HCT116 (cell line): ENCODE measurements at regions not wholly inside any gene's neighbourhood (a gene's known extent, or its start where the extent isn't known, plus 50 kb on each side); places are given as distances from the start of the nearest gene placed in this dataset.

Experiments
- CTCF ChIP-seq, 3 experiments: fragments of 200-600 bp in 1 of 3; sonication (generic) in 1 of 3; IDR thresholded peaks in 2 of 3; conservative IDR thresholded peaks in 1 of 3; 2 replicates each; pipeline ENCODE4 v1.5.1; 2012 to 2017; ENCODE audit warnings: low read depth in 2 of 3, low read length in 2 of 3, antibody characterized with exemption in 1 of 3, borderline replicate concordance in 1 of 3, control low read depth in 1 of 3, mild to moderate bottlenecking in 1 of 3, mixed read lengths in 1 of 3, mixed run types in 1 of 3, moderate library complexity in 1 of 3; ENCODE audit not compliant: insufficient read depth in 1 of 3
- EZH2 ChIP-seq: fragments of 200-600 bp; sonication (generic); IDR thresholded peaks from 2 replicates; pipeline ENCODE4 v1.6.1; 2017; ENCODE audit warnings: antibody characterized with exemption, mixed run types
- EZH2phosphoT487 ChIP-seq: fragments of 200-600 bp; IDR thresholded peaks from 2 replicates; pipeline ENCODE4 v1.6.1; 2018; ENCODE audit warnings: antibody characterized with exemption, borderline replicate concordance
- JUND ChIP-seq: IDR thresholded peaks from 2 replicates; pipeline ENCODE4 v1.6.1; 2012
- MAX ChIP-seq: IDR thresholded peaks from 2 replicates; pipeline ENCODE4 v1.6.1; 2012
- POLR2A ChIP-seq: IDR thresholded peaks from 2 replicates; pipeline ENCODE4 v1.7.0; 2011; ENCODE audit warnings: borderline replicate concordance; ENCODE audit not compliant: insufficient read depth, insufficient read length; ENCODE audit errors: extremely low read depth
- POLR2AphosphoS5 ChIP-seq: IDR thresholded peaks from 2 replicates; pipeline ENCODE4 v1.6.1; 2011; ENCODE audit warnings: mild to moderate bottlenecking, low read depth, low read length, moderate library complexity
- RAD21 ChIP-seq: IDR thresholded peaks from 2 replicates; pipeline ENCODE4 v1.6.1; 2012; ENCODE audit warnings: low read depth, mild to moderate bottlenecking
- SIN3A ChIP-seq: IDR thresholded peaks from 2 replicates; pipeline ENCODE4 v1.6.1; 2012; ENCODE audit warnings: low read depth
- ZFX ChIP-seq: fragments of 450-650 bp; IDR thresholded peaks from 2 replicates; pipeline ENCODE4 v1.6.1; 2017
- ZNF274 ChIP-seq: fragments of 200-500 bp; sonication (Bioruptor generic); IDR thresholded peaks from 2 replicates; pipeline ENCODE4 v1.6.1; 2014; ENCODE audit warnings: mild to moderate bottlenecking, low read depth, low read length, inconsistent platforms
- TF ChIP-seq, protein P1 (sequence below): IDR thresholded peaks from 2 replicates; pipeline ENCODE4 v1.6.1; 2012; ENCODE audit warnings: low read depth
- TF ChIP-seq, protein P2 (sequence below): IDR thresholded peaks from 2 replicates; pipeline ENCODE4 v1.6.1; 2011; ENCODE audit warnings: mild to moderate bottlenecking, low read length, moderate library complexity; ENCODE audit not compliant: insufficient replicate concordance; ENCODE audit errors: extremely low read depth

GRCh38 chr17:71975331-71975801 is 145.5 kb upstream of the SOX9 start:
- TF ChIP-seq POLR2A = no peak
- no peak for TF ChIP-seq CTCF (IDR thresholded peaks at IDR 0.05 in 2 of 3, conservative IDR thresholded peaks at IDR 0.05 in 1 of 3; ENCODE audit: borderline replicate concordance in 1 of 3, insufficient read depth in 1 of 3, low read depth in 2 of 3, low read length in 2 of 3)
- no peak for TF ChIP-seq ZFX
- no peak for TF ChIP-seq ZNF274
- no peak for TF ChIP-seq EZH2
- no peak for TF ChIP-seq EZH2phosphoT487
- TF ChIP-seq POLR2AphosphoS5 = no peak
- TF ChIP-seq JUND = no peak
- TF ChIP-seq, protein P1, sequence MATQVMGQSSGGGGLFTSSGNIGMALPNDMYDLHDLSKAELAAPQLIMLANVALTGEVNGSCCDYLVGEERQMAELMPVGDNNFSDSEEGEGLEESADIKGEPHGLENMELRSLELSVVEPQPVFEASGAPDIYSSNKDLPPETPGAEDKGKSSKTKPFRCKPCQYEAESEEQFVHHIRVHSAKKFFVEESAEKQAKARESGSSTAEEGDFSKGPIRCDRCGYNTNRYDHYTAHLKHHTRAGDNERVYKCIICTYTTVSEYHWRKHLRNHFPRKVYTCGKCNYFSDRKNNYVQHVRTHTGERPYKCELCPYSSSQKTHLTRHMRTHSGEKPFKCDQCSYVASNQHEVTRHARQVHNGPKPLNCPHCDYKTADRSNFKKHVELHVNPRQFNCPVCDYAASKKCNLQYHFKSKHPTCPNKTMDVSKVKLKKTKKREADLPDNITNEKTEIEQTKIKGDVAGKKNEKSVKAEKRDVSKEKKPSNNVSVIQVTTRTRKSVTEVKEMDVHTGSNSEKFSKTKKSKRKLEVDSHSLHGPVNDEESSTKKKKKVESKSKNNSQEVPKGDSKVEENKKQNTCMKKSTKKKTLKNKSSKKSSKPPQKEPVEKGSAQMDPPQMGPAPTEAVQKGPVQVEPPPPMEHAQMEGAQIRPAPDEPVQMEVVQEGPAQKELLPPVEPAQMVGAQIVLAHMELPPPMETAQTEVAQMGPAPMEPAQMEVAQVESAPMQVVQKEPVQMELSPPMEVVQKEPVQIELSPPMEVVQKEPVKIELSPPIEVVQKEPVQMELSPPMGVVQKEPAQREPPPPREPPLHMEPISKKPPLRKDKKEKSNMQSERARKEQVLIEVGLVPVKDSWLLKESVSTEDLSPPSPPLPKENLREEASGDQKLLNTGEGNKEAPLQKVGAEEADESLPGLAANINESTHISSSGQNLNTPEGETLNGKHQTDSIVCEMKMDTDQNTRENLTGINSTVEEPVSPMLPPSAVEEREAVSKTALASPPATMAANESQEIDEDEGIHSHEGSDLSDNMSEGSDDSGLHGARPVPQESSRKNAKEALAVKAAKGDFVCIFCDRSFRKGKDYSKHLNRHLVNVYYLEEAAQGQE = no peak
- TF ChIP-seq RAD21 = no peak
- TF ChIP-seq SIN3A = no peak
- TF ChIP-seq, protein P2, sequence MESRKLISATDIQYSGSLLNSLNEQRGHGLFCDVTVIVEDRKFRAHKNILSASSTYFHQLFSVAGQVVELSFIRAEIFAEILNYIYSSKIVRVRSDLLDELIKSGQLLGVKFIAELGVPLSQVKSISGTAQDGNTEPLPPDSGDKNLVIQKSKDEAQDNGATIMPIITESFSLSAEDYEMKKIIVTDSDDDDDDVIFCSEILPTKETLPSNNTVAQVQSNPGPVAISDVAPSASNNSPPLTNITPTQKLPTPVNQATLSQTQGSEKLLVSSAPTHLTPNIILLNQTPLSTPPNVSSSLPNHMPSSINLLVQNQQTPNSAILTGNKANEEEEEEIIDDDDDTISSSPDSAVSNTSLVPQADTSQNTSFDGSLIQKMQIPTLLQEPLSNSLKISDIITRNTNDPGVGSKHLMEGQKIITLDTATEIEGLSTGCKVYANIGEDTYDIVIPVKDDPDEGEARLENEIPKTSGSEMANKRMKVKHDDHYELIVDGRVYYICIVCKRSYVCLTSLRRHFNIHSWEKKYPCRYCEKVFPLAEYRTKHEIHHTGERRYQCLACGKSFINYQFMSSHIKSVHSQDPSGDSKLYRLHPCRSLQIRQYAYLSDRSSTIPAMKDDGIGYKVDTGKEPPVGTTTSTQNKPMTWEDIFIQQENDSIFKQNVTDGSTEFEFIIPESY = no peak
- no peak for TF ChIP-seq MAX
